ENCODE measurements at regions not wholly inside any gene's neighbourhood (a gene's known extent, or its start where the extent isn't known, plus 50 kb on each side); places are given as distances from the start of the nearest gene placed in this dataset.

- TF ChIP-seq CTCF (conservative IDR thresholded peaks at IDR 0.05 in 1 of 2, IDR thresholded peaks at IDR 0.05 in 1 of 2; ENCODE audit: low read depth in 1 of 2, low read length in 2 of 2): no peak
- no peak for TF ChIP-seq EZH2 (IDR thresholded peaks at IDR 0.05; ENCODE audit: low read length, missing control alignments)
Observed at GRCh38 chr3:28859897-28860296, 421.0 kb upstream of the RBMS3 start.

Data from fibroblast of lung (primary cell).